NCI-H2171 treated with DMSO at 0.1 percent for 48 hours (cell line): ENCODE measurements at regions not wholly inside any gene's neighbourhood (a gene's known extent, or its start where the extent isn't known, plus 50 kb on each side); places are given as distances from the start of the nearest gene placed in this dataset.

Experiments
- DNase-seq: peaks from one replicate; lab custom pipeline; 2025; lab: John Stamatoyannopoulos, UW

DNA sequence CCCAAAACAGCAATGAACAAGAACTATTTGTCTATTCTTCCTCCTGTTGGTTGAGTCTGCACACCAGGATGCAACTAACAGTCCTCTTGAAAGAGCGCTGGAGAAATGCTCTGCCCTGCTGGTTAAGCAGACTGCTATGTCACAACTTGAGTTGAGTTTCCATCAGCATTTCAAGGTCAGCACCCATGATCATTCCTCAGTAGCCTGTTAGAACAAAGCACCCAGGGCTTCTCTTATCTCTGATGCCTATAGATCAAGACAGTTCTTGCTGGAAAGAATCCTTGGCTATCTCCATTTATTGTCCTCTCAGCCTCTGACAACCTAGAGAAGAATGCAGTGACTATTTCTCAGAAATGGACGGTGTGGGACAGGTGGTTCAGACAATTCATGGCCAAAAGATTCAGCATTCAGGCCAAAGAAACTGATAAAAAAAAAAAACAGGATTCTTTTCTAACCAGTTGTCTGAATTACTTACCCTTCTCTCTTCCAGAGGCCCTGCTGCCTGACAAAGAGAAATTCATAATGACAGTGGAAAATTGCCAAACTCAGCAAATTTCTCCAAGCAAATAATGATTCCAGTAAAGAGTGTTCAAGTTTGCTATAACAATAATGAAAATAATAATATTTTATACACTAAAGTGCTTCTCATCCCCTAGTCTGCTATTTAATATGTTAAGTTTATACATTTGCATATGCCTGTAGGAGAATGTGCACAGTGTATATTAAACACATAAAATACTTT is 306.7 kb downstream of the EMP1 start:
- no peak for DNase-seq

- DNase-seq = no peak
Observed at GRCh38 chr12:13499008-13499407, 302.5 kb downstream of the EMP1 start.

GRCh38 chr12:13496111-13496510 is 299.6 kb downstream of the EMP1 start:
- no peak for DNase-seq

DNA sequence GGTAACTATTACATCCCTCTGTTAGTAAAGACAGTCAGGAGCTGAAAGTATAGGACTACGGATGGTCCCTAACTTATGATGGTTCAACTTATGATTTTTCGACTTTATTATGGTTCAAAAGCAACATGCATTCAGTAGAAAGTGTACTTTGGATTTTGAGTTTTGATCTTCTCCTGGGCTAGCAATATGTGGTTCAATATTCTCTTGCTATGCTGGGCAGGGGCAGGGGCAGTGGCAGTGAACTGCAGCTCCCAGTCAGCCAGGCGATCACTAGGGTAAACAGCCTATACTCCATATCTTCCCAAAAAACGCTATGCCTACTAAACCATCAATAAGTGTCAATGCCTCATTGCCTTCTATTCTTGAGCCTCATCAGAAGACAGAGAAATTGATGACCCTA is 292.7 kb downstream of the EMP1 start:
- DNase-seq = no peak

- DNase-seq = no peak
Observed at GRCh38 chr12:13487326-13487725, 290.8 kb downstream of the EMP1 start.

DNA sequence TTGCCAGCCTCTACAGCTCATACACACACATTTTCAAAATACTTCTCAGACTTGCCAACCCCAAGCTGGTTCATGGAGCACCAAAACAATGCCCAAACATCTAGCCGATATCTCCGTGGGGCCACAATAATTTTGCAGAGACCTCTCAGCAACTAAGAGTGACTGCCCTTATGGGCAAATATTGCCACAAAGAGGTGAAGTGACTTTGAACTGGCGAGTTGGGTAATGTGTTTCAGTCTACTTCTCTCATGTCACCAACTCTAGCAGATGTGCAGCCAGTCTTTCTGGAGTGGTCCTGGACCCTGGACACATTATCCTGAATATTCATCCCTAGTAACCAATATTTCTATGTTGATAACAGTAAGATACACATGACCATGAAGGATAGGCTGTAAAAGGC is 290.3 kb downstream of the EMP1 start:
- DNase-seq = no peak

GRCh38 chr12:13478650-13479181 is 282.2 kb downstream of the EMP1 start:
- no peak for DNase-seq

GRCh38 chr12:13474381-13474780 is 277.9 kb downstream of the EMP1 start:
- no peak for DNase-seq

DNA sequence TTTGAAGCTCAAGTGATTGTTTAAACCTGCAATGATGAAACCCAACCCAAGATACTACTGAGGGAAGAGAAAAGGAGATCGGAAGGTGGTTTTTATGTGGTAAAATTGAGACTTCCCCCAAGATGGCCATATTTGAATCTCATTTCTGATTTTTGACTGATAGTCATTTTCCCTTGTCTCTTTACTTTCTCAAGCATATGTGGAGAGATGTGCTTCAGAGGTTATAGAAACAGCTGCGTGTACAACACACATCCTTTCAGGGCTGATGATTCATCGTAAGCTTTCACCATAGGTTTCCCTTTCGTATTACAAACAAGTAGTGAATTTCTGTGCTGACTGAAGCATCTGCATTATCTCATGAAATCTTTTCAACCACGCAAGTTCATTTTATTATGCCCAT is 276.2 kb downstream of the EMP1 start:
- DNase-seq = no peak

- no peak for DNase-seq
Observed at GRCh38 chr12:13471471-13471870, 274.9 kb downstream of the EMP1 start.

- DNase-seq = no peak
Observed at GRCh38 chr12:13465635-13466034, 269.1 kb downstream of the EMP1 start.

- no peak for DNase-seq
Observed at GRCh38 chr12:13463189-13463588, 266.7 kb downstream of the EMP1 start.

GRCh38 chr12:13462450-13462849 is 265.9 kb downstream of the EMP1 start:
- no peak for DNase-seq

- no peak for DNase-seq
Observed at GRCh38 chr12:13455778-13456144, 259.2 kb downstream of the EMP1 start.

DNA sequence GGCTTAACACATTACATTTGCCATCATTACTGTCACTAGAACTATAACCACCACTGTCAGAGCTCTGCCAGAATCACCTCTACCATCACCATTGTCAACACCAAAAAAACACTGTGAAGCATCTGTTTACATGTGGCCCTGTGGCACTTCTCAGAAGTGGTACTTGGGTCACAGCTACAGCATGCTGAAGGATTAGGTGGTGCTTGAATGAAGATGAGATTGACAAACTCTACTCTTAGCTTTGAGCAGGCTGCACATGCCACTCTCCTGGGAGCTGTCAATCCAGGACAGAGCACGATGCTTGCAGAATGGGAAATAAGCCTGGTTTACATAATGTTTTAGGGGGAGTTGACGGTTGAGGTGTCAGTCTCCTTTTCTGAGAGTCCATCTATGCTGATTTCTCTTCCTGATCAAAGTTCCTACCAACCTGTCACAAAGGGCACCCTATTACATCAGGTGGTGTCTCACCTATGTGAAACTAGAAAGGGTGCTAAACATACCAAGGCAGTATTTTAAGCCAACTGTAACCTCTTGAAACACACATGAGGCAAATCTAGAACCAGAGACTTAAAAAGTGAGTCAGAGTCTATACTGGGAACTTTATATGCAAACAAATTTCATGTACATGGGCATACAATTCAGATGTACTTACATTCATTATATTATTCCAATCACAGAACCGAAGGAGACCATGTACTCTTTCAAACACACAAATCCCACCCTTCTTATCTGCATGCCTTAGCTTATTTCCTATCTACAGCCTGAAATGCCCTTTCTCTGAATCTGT is 258.7 kb downstream of the EMP1 start:
- no peak for DNase-seq

DNA sequence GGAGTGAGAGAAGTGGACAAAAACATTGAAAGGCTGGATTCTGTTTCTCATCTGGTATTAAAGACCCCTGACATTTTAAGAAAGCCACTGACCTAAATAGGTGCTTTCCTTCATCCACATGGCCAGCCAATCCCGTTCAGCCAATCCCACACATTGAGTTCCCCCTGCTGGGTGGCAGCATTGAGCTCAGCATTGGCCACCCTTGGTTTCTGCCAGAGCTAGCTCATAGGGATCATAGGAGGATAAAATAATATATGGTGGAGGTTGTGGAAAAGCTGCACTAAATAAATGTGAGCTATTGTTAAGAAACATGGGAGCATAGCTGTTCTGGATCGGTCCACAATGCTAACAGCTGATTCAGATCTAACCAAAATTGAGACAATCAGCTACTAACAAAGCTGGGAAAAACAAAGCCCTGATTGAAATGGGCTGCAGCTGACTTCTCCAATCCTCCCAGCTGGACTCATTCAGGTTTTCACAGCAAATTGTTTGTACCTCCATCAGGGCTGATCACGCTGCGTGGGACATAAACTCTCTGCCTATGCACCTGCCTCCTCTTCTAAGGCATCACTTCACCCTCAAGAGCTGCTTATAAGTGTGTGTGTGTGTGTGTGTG is 256.5 kb downstream of the EMP1 start:
- DNase-seq = no peak

DNA sequence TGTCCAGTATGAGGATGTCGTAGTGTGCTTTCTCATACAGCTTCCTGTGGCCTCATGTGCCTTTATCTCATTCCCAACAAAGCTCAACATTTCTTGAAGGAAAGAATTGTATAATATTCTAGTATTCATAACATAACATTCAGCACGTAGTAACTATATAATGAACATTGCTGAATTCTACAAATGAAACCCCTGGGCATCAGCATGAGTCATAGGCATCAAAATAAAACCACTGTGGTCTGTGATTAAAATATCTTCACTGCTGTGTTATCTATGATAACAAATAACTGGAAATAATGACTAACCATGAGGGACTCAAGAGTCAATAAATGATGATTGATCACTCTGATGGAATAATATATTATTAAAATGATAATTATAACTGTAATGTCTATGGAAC is 255.2 kb downstream of the EMP1 start:
- no peak for DNase-seq

- DNase-seq = no peak
Observed at GRCh38 chr12:13450231-13451080, 253.9 kb downstream of the EMP1 start.

GRCh38 chr12:13444076-13444475 is 247.6 kb downstream of the EMP1 start:
- no peak for DNase-seq

DNA sequence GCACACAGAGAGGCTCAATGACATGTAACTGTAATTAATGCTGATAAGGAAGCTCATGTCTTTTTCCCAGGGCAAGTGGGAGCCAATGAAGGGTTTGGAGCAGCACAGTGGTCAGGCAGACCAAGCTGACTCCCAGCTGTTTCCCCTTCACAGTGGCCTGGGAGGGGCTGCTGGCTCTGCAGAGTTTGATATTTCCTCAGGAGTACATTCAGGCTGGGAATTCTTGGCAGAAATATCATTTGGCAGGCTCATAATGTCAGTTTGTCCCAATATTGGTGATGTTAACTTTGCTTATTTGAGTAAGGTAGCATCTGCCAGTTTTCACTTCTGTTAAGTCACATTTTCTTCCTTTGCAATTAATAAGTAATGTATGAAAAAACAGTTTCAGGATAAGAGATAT is 247.0 kb downstream of the EMP1 start:
- no peak for DNase-seq

GRCh38 chr12:13443028-13443427 is 246.5 kb downstream of the EMP1 start:
- DNase-seq = no peak

DNA sequence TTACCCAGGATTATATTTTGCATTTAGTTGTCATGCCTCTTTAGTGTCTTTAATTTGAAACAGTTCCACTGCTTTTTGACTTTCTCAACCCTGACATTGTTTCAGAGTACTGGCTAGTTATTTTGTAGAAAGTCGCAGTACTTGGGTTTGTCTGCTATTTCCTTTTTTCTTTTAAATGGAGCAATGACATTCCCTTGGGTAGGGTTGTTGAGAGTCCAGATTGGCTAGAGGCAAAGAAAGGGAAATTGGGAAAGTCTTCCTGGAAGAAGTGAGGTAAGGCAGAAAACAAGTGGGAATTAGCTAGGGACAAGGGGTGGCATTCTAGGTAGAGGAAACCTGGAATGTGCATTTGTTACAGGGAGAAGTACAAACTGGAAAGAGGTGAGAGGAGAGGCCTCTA is 245.9 kb downstream of the EMP1 start:
- no peak for DNase-seq
